HG03575 (cell line): ENCODE measurements at regions not wholly inside any gene's neighbourhood (a gene's known extent, or its start where the extent isn't known, plus 50 kb on each side); places are given as distances from the start of the nearest gene placed in this dataset.

Source experiments
- ATAC-seq: cut with Tn5 transposase; IDR thresholded peaks from one replicate; pipeline ENCODE4 v1.9.1; 2021; ENCODE audit not compliant: unreplicated experiment, insufficient number of reproducible peaks, low FRiP score; ENCODE audit errors: extremely low read depth

GRCh38 chr1:61627365-61627764, 97.6 kb downstream of the TM2D1 start:
- ATAC-seq: no peak

- ATAC-seq: no peak
Observed at GRCh38 chr1:61626816-61627215, 98.1 kb downstream of the TM2D1 start.

- no peak for ATAC-seq
Observed at GRCh38 chr1:61623852-61624251, 101.1 kb downstream of the TM2D1 start.

GRCh38 chr1:61620536-61620935, 104.4 kb downstream of the TM2D1 start:
- ATAC-seq: no peak

- no peak for ATAC-seq
Observed at GRCh38 chr1:61618755-61619154, 106.2 kb downstream of the TM2D1 start.

GRCh38 chr1:61618193-61618592, 106.7 kb downstream of the TM2D1 start:
- ATAC-seq: no peak

- ATAC-seq: no peak
Observed at GRCh38 chr1:61616830-61617229, 108.1 kb downstream of the TM2D1 start.

- no peak for ATAC-seq
Observed at GRCh38 chr1:61612602-61613001, 112.3 kb downstream of the TM2D1 start.

- ATAC-seq: no peak
Observed at GRCh38 chr1:61609040-61609439, 115.9 kb downstream of the TM2D1 start.

- no peak for ATAC-seq
Observed at GRCh38 chr1:61607448-61607847, 117.5 kb downstream of the TM2D1 start.

GRCh38 chr1:61606448-61607312, 118.3 kb downstream of the TM2D1 start:
- no peak for ATAC-seq

- ATAC-seq: no peak
Observed at GRCh38 chr1:61605607-61606321, 119.2 kb downstream of the TM2D1 start.

GRCh38 chr1:61604684-61605083, 120.3 kb downstream of the TM2D1 start:
- no peak for ATAC-seq

GRCh38 chr1:61604261-61604660, 120.7 kb downstream of the TM2D1 start:
- ATAC-seq: no peak

- no peak for ATAC-seq
Observed at GRCh38 chr1:61602663-61603062, 122.3 kb downstream of the TM2D1 start.

GRCh38 chr1:61597601-61598000, 127.3 kb downstream of the TM2D1 start:
- ATAC-seq: no peak

- no peak for ATAC-seq
Observed at GRCh38 chr1:61593331-61593730, 131.6 kb downstream of the TM2D1 start.

- ATAC-seq: no peak
Observed at GRCh38 chr1:61591351-61591750, 133.6 kb downstream of the TM2D1 start.

GRCh38 chr1:61588736-61589672, 135.9 kb downstream of the TM2D1 start:
- peak; percentile 70 for ATAC-seq
